GM10266 (cell line): ENCODE measurements at regions not wholly inside any gene's neighbourhood (a gene's known extent, or its start where the extent isn't known, plus 50 kb on each side); places are given as distances from the start of the nearest gene placed in this dataset.

Experiments used
- DNase-seq: peaks from one replicate; pipeline ENCODE4 v3.0.0; 2012; ENCODE audit errors: extremely low spot score
- CTCF ChIP-seq: IDR thresholded peaks from 2 replicates; pipeline ENCODE4 v1.5.1; 2012; ENCODE audit warnings: mild to moderate bottlenecking, low read depth; ENCODE audit not compliant: control insufficient read depth, insufficient read depth; ENCODE audit errors: missing control alignments

- no peak for DNase-seq
- no peak for TF ChIP-seq CTCF
Measured at GRCh38 chr14:104474495-104475213, 104.9 kb upstream of the C14orf180 start.

GRCh38 chr14:104475256-104475655 is 104.3 kb upstream of the C14orf180 start:
- no peak for TF ChIP-seq CTCF
- DNase-seq, result no peak

GRCh38 chr14:104475802-104476201 is 103.8 kb upstream of the C14orf180 start:
- TF ChIP-seq CTCF, result no peak
- no peak for DNase-seq

- DNase-seq, result no peak
- TF ChIP-seq CTCF, result no peak
Measured at GRCh38 chr14:104476437-104476836, 103.1 kb upstream of the C14orf180 start.

- TF ChIP-seq CTCF, result no peak
- DNase-seq, result no peak
Measured at GRCh38 chr14:104477117-104477623, 102.4 kb upstream of the C14orf180 start.

GRCh38 chr14:104477666-104478380 is 101.7 kb upstream of the C14orf180 start:
- DNase-seq, result no peak
- no peak for TF ChIP-seq CTCF

- no peak for TF ChIP-seq CTCF
- DNase-seq, result no peak
Measured at GRCh38 chr14:104478656-104479055, 100.9 kb upstream of the C14orf180 start.
